ENCODE measurements at regions not wholly inside any gene's neighbourhood (a gene's known extent, or its start where the extent isn't known, plus 50 kb on each side); places are given as distances from the start of the nearest gene placed in this dataset.

- H3K4me3 ChIP-seq (ENCODE audit: low read depth, low read length): no peak overlapping the region
Observed at GRCh38 chr3:25117005-25117593, 311.0 kb upstream of the RARB start.

GRCh38 chr3:25119682-25120081, 308.4 kb upstream of the RARB start:
- TF ChIP-seq CTCF (IDR thresholded peaks at IDR 0.05; ENCODE audit: borderline replicate concordance, insufficient read depth, low read depth, low read length): no peak
- no peak overlapping the region for H3K4me3 ChIP-seq (ENCODE audit: low read depth, low read length)

More at GRCh38 chr3:25117005-25117593, 311.0 kb upstream of the RARB start:
- TF ChIP-seq CTCF (IDR thresholded peaks at IDR 0.05; ENCODE audit: borderline replicate concordance, insufficient read depth, low read depth, low read length): no peak

- TF ChIP-seq CTCF (IDR thresholded peaks at IDR 0.05; ENCODE audit: borderline replicate concordance, insufficient read depth, low read depth, low read length): no peak
- no peak overlapping the region for H3K4me3 ChIP-seq (ENCODE audit: low read depth, low read length)
Observed at GRCh38 chr3:25120665-25121064, 307.4 kb upstream of the RARB start.

GRCh38 chr3:25125201-25125600, 302.9 kb upstream of the RARB start:
- no peak for TF ChIP-seq CTCF (IDR thresholded peaks at IDR 0.05; ENCODE audit: borderline replicate concordance, insufficient read depth, low read depth, low read length)
- no peak overlapping the region for H3K4me3 ChIP-seq (ENCODE audit: low read depth, low read length)

- no peak overlapping the region for H3K4me3 ChIP-seq (ENCODE audit: low read depth, low read length)
- no peak for TF ChIP-seq CTCF (IDR thresholded peaks at IDR 0.05; ENCODE audit: borderline replicate concordance, insufficient read depth, low read depth, low read length)
Observed at GRCh38 chr3:25128735-25129134, 299.3 kb upstream of the RARB start.

- TF ChIP-seq CTCF (IDR thresholded peaks at IDR 0.05; ENCODE audit: borderline replicate concordance, insufficient read depth, low read depth, low read length): no peak
- H3K4me3 ChIP-seq (ENCODE audit: low read depth, low read length): no peak overlapping the region
Observed at GRCh38 chr3:25130724-25131520, 297.1 kb upstream of the RARB start.

- H3K4me3 ChIP-seq (ENCODE audit: low read depth, low read length): no peak overlapping the region
- no peak for TF ChIP-seq CTCF (IDR thresholded peaks at IDR 0.05; ENCODE audit: borderline replicate concordance, insufficient read depth, low read depth, low read length)
Observed at GRCh38 chr3:25133588-25133987, 294.5 kb upstream of the RARB start.
